Endodermal cell (in vitro differentiated cells): ENCODE measurements at regions not wholly inside any gene's neighbourhood (a gene's known extent, or its start where the extent isn't known, plus 50 kb on each side); places are given as distances from the start of the nearest gene placed in this dataset.
A peak's percentile ranks its signal among the peaks of the same experiment; 100 is the strongest.
"Not testable (repeated sequence)": the region's sequence is repeated elsewhere in the genome, so short reads cannot be mapped to it uniquely, and the experiment has no call there.

Source experiments
- DNase-seq: peaks from one replicate; pipeline ENCODE4 v3.0.0-alpha.2; 2017
- H3K27ac ChIP-seq: 2 replicates; pipeline ENCODE4 v1.5.1; 2013; ENCODE audit warnings: mild to moderate bottlenecking, low read depth, low read length, moderate library complexity
- H3K27me3 ChIP-seq: 2 replicates; pipeline ENCODE4 v1.6.1; 2013; ENCODE audit warnings: mild to moderate bottlenecking, low read length, moderate library complexity; ENCODE audit not compliant: insufficient read depth, control insufficient read depth, poor library complexity, severe bottlenecking
- H3K36me3 ChIP-seq: 2 replicates; pipeline ENCODE4 v1.7.0; 2013; ENCODE audit warnings: mild to moderate bottlenecking, low read length, moderate library complexity; ENCODE audit not compliant: control insufficient read depth, insufficient read depth
- H3K4me1 ChIP-seq: one replicate; pipeline ENCODE4 v1.7.0; 2013; ENCODE audit warnings: low read length; ENCODE audit not compliant: control insufficient read depth, insufficient read depth
- H3K4me3 ChIP-seq: 2 replicates; pipeline ENCODE4 v1.5.1; 2013; ENCODE audit warnings: mild to moderate bottlenecking, low read length, moderate library complexity
- H3K9ac ChIP-seq: 2 replicates; pipeline ENCODE4 v1.6.1; 2013; ENCODE audit warnings: mild to moderate bottlenecking, low read length, moderate library complexity; ENCODE audit not compliant: poor library complexity, severe bottlenecking; ENCODE audit errors: extremely low read depth
- H3K9me3 ChIP-seq: 2 replicates; pipeline ENCODE4 v1.6.1; 2013; ENCODE audit warnings: mild to moderate bottlenecking, low read length, moderate library complexity; ENCODE audit not compliant: control insufficient read depth
- H3K27ac Mint-ChIP-seq: 2 replicates; pipeline ENCODE4 v1.8.0; 2020; ENCODE audit warnings: mixed read lengths
- H3K27me3 Mint-ChIP-seq: 2 replicates; pipeline ENCODE4 v1.8.0; 2021; ENCODE audit warnings: mild to moderate bottlenecking, mixed read lengths; ENCODE audit not compliant: insufficient read depth
- H3K36me3 Mint-ChIP-seq: 2 replicates; pipeline ENCODE4 v1.8.0; 2020; ENCODE audit warnings: low read depth, mixed read lengths
- H3K4me1 Mint-ChIP-seq: 2 replicates; pipeline ENCODE4 v1.8.0; 2020; ENCODE audit warnings: mixed read lengths
- H3K4me3 Mint-ChIP-seq: 2 replicates; pipeline ENCODE4 v1.8.0; 2020; ENCODE audit warnings: mild to moderate bottlenecking, moderate library complexity, mixed read lengths
- H3K9me3 Mint-ChIP-seq: 2 replicates; pipeline ENCODE4 v1.8.0; 2020; ENCODE audit warnings: mild to moderate bottlenecking, mixed read lengths
- whole genome bisulfite sequencing, 2 experiments: methylation state at CpG; one replicate each; pipeline versions ENCODE4 v1.1.5 to v1.1.7; 2013; ENCODE audit warnings: missing lambda C conversion rate in 2 of 2, mixed read lengths in 1 of 2; ENCODE audit not compliant: insufficient coverage in 1 of 2, insufficient read length in 1 of 2; 5-methylcytosine and 5-hydroxymethylcytosine counted together

- not testable (repeated sequence) for H3K36me3 ChIP-seq, H3K27ac Mint-ChIP-seq, H3K9me3 Mint-ChIP-seq, DNase-seq, H3K4me3 Mint-ChIP-seq, H3K27me3 Mint-ChIP-seq, H3K4me3 ChIP-seq, H3K4me1 Mint-ChIP-seq, H3K36me3 Mint-ChIP-seq, H3K9me3 ChIP-seq, H3K27ac ChIP-seq, H3K4me1 ChIP-seq, H3K9ac ChIP-seq, H3K27me3 ChIP-seq
- no CpG with 5 or more reads among the region's 10 CpGs for WGBS, 2 experiments
Observed at GRCh38 chr9:38968651-38969374, 248.9 kb upstream of the FAM240B start.

DNA sequence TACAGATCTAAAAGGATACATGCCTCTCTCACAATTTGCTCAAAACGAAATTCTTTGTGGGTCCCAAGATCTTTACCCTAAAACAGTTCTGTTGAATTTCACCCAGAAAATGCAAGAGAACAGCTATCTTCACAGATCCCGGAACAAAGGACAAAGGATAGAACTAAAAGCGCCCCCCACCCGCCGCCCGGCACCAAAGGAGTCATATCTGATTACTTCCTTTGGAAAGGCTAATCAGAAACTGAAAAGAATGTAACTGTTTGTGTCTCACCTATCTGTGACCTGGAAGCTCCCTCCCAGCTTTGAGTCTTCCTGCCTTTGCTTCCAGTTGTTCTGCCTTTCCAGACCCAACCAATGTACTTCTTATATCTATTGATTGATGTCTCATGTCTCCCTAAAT is 247.9 kb upstream of the FAM240B start:
- not testable (repeated sequence) for H3K27me3 ChIP-seq, H3K27ac Mint-ChIP-seq, DNase-seq, H3K36me3 ChIP-seq, H3K27ac ChIP-seq, H3K4me1 Mint-ChIP-seq, H3K9ac ChIP-seq, H3K4me1 ChIP-seq, H3K4me3 Mint-ChIP-seq, H3K9me3 ChIP-seq, H3K4me3 ChIP-seq, H3K9me3 Mint-ChIP-seq, H3K36me3 Mint-ChIP-seq, H3K27me3 Mint-ChIP-seq
- WGBS, 2 experiments, result no CpG with 5 or more reads among the region's 6 CpGs

DNA sequence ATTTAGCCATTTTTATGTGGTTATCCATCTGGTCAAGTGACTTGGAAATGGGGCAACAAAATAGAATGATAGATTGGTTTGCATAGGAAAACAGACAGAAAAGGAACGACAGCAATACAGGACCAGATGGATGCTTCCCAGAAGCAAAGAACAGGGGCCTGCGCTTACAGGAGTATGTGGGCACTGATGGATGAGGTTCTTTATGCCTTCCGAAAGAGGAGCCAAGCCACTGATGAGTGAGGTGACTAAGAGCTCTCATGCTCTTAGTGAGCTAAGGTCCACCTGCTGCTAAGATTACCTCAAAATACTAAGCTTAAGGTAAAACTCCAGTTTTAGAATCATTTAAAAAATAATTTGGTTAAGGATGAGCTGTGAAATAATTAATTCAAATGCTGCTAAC is 247.4 kb upstream of the FAM240B start:
- H3K27ac ChIP-seq, H3K36me3 Mint-ChIP-seq, H3K4me1 Mint-ChIP-seq, H3K9me3 ChIP-seq, H3K4me1 ChIP-seq, H3K27me3 ChIP-seq, H3K27ac Mint-ChIP-seq, H3K36me3 ChIP-seq, H3K9ac ChIP-seq, H3K4me3 ChIP-seq, H3K27me3 Mint-ChIP-seq, H3K9me3 Mint-ChIP-seq, DNase-seq, H3K4me3 Mint-ChIP-seq: not testable (repeated sequence)
- no CpG with 5 or more reads among the region's 3 CpGs for WGBS, 2 experiments

DNA sequence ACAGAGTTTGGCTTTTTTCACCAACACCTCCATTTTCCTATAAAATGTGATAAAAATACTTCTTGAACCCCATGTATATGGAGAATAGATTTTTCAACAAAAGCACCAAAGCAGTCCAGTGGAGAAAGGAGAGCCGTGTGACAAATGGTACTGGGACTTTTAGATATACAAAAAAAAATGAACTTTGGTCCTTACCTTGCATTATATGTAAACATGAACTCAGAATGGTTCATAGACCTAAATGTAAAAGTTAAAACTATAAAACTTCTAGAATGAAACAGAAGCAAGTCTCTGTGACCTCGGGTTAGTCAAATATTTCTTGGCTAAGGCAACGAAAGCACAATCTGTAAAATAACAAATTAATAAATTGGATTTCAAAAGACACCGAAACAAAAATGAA is 239.9 kb upstream of the FAM240B start:
- H3K36me3 ChIP-seq, H3K9me3 Mint-ChIP-seq, H3K9me3 ChIP-seq, H3K27me3 ChIP-seq, H3K27ac ChIP-seq, H3K4me1 ChIP-seq, H3K4me1 Mint-ChIP-seq, H3K27ac Mint-ChIP-seq, DNase-seq, H3K36me3 Mint-ChIP-seq, H3K4me3 Mint-ChIP-seq, H3K9ac ChIP-seq, H3K27me3 Mint-ChIP-seq, H3K4me3 ChIP-seq: not testable (repeated sequence)
- no CpG with 5 or more reads among the region's 4 CpGs for WGBS, 2 experiments

GRCh38 chr9:38955837-38956236 is 235.9 kb upstream of the FAM240B start:
- not testable (repeated sequence) for H3K36me3 Mint-ChIP-seq, H3K4me3 Mint-ChIP-seq, H3K4me1 Mint-ChIP-seq, H3K9me3 Mint-ChIP-seq, H3K4me1 ChIP-seq, H3K36me3 ChIP-seq, H3K4me3 ChIP-seq, H3K27ac Mint-ChIP-seq, H3K9me3 ChIP-seq, H3K27me3 ChIP-seq, H3K9ac ChIP-seq, H3K27me3 Mint-ChIP-seq, H3K27ac ChIP-seq
- WGBS, 2 experiments, result 94% methylated on average over 4 of the region's 4 CpGs; no CpG with 5 or more reads in 1 of the 2 experiments
- DNase-seq, result peak; percentile 28

DNA sequence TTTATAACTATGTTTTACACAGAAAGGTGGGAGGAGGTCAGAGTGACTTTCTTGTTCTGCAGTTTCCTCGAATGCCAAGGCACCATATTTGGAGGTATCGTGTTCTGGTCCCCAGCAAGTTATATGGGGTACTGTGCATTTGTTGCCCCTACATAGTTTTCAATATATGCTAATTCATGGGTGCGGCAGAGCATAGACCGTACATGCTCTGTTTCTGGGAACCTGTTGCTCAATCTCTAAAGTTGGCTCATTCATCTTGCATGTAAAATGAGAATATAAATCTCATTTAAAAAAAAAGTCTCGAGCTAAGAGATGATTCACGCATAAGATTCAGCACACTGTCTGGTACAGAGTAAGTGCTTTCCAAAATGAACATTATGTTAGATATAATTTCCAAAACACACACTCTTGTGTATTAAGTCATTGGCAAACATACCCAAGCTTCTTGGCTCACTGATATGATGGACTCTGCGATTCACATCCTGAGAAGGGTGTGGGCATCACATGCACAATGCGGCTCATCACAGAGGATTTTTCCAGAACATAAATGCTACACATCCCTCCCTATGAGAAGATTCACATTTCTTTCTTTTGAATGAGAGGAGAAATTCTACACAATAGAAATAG is 232.9 kb upstream of the FAM240B start:
- not testable (repeated sequence) for H3K9me3 Mint-ChIP-seq, H3K4me1 ChIP-seq, H3K27me3 Mint-ChIP-seq, H3K27ac Mint-ChIP-seq, H3K36me3 Mint-ChIP-seq, H3K9ac ChIP-seq, H3K4me1 Mint-ChIP-seq, H3K27me3 ChIP-seq, H3K9me3 ChIP-seq, DNase-seq, H3K4me3 Mint-ChIP-seq, H3K36me3 ChIP-seq, H3K4me3 ChIP-seq, H3K27ac ChIP-seq
- WGBS, 2 experiments, result 80 to 92% methylated on average over 1 to 2 of the region's 8 CpGs

DNA sequence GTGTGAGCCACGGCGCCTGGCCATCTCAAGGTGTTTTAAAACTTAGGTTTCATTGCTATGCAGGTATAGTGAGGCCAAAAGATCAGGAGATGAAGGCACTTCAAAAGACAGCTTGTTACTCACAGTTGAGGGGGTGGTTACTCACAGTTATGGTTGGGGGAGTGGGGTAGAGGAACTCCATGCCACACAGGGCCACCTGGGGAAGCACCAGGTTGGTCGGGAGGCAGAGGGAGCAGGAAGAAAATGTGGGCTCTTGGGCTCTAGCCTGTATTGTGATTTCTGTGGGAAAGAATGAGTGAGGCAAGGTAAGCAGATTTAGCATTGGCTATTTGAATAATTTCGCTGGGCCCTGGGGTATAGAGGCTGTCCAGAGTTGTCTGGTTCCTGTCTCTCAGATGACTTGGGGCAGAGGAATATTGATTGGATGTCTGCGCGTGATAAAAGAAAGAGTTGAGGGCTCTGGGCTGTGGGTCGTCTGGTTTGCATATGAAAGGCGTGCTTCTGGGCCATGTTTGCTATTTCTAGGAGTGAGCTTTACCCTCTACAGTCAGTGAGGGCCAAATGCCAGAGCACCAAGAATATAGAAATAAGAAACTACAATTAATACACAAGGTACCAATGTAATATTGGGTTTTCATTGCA is 226.1 kb upstream of the FAM240B start:
- H3K27me3 Mint-ChIP-seq, H3K36me3 Mint-ChIP-seq, H3K9me3 Mint-ChIP-seq, DNase-seq, H3K27me3 ChIP-seq, H3K9ac ChIP-seq, H3K27ac Mint-ChIP-seq, H3K4me1 ChIP-seq, H3K9me3 ChIP-seq, H3K4me3 Mint-ChIP-seq, H3K4me1 Mint-ChIP-seq, H3K4me3 ChIP-seq, H3K36me3 ChIP-seq, H3K27ac ChIP-seq: not testable (repeated sequence)
- WGBS, 2 experiments, result no CpG with 5 or more reads among the region's 8 CpGs
